GM18502 (cell line): ENCODE measurements at regions not wholly inside any gene's neighbourhood (a gene's known extent, or its start where the extent isn't known, plus 50 kb on each side); places are given as distances from the start of the nearest gene placed in this dataset.
"Not testable (repeated sequence)": the region's sequence is repeated elsewhere in the genome, so short reads cannot be mapped to it uniquely, and the experiment has no call there.

Experiments
- ATAC-seq: cut with Tn5 transposase; IDR thresholded peaks from one replicate; pipeline ENCODE4 v1.9.1; 2021; ENCODE audit warnings: mild to moderate bottlenecking; ENCODE audit not compliant: unreplicated experiment, poor library complexity

DNA sequence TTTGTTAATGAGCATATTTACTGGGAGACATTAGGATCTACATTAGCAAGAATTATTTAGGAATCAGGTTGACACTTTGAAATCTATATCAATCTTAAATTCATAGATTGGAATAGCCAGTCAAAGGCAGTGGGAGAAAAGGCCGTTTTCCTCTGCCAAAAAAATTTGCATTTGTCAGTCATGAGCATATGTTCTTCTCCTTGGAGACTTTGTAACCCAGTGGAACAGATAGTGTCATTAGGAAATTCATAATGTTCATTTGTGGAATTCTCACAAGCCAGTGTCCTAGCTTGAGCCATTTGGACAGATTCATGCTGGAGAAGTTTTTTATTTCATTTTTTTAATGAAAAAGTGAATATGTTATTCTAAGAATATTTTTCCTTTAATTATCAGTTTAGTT is 260.1 kb downstream of the OXSM start:
- ATAC-seq: no peak

DNA sequence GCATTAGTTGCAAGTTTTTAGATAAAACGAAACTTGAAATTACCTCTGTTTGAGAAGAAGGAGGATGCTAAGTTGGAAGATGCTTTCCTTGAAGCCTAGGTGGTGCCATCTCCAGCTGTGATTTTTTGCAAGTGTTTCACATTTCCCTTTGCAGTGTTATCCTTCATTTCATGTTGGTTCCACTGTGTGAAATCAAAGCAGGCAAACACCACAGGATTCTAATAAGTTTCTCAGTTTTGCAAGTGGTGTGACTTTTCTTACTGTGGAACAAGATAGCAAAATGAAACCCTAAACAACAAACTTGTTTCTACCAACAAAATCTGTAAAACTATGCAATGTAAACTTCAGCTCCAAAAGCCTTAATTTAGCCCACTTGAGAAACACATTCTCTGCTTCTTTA is 260.9 kb downstream of the OXSM start:
- no peak for ATAC-seq

DNA sequence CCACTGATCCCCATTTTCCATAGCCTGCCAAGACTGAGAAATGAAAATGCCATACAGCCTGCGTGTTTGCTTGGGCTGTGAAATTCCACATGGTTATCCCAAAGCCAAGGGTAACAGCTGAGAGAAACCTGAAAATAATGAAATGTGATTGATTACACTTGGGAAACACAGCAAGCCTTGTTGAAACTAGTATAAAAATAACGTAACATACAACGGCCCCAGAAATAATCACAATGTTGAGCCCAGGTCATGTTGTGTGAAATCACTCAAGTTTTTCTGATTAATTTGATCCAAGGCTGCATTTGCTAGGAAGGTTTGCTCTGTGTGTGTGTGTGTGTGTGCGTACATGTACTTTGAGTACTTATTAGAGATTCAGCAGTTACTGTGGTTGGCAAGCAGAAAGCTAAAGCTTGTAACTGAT is 269.0 kb downstream of the OXSM start:
- ATAC-seq: no peak

DNA sequence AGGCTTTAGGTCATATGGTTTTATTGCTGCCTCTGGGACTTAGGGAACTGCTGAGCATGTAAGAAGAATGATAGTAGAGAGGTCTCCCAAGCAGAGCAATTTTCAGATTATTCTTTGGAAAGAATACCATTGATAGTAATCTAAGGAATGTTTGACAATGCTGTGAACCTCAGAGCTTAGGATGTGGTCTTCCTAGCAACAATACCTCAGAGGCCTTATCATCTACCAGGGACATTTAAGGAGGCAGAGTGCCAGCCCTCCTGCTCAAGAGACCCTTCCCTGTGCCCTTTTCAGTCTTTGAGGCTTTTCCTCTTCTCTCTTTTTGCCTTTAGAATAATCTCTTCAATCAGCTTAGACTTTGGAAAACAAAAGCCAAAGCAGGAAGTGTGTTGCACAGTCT is 272.1 kb downstream of the OXSM start:
- no peak for ATAC-seq

DNA sequence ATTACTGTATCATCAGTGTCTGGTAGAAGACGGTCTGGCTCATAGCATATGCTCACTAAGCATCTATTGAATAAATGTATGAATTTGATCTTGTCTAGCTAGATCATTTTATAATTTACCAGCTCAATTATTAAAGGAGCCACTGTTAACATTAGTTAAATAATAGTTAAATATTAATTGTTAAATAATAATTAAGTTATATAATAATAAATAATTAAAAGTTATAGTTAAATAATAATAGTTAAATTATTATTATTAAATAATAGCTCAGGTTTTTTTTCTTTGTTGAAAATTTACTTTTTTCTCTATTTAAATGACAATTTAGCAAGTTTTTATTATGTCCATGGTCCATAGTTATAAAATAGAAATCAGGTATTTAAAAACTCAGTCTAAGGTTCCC is 274.4 kb downstream of the OXSM start:
- no peak for ATAC-seq

DNA sequence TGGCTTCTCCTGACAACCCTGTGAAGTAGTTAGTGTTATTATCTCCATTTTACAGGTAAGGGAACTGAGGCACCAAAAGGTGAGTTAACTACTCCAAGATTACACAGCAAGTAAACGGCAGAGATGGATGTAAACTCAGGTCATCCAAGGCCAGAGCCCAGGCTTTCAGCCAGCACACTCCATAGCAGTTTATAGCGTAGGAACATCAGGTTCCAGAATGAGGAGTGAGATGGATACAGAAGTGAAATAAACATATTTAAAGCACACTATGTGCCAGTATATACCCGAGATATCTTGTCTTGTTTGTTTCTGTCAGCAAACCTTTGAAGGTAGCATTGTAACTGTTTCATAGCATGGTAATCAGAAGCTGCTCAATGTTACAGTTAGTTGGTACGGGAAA is 279.0 kb downstream of the OXSM start:
- no peak for ATAC-seq

DNA sequence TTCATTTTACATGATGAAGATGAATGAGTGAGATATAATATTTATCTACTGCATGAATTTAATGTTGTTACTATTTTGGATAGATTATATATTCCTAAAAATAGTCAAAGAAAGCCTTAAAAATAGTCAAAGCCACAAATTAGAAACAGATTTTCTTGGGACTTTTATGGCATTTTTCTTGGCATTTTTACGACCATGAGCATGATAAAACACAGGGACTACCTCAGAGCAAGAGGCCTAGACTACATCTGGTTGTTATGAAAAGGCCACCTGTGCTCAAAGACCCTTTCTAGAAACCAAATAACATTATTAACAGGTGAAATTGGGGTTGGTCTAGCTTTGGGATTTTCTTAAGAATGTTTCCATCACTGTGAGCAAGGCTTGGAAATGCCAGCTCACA is 281.0 kb downstream of the OXSM start:
- ATAC-seq: no peak

DNA sequence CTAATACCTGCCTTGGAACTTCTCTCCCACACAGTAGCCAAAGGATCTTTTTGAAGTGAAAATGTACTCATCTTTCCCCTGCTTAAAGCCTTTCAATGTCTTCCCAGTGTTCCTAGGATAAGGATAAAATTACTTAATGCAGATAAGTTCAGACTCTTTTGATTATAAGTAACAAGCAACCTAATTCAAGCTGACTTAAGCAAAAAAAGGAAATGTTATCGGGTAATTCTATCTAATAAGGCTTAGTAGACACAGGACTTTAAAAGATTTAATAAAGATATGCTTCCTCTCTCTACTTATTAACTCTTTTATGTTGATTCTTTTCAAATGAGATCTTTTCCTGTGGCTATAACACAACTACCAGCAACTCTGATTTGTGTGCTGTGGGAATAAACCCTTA is 284.2 kb downstream of the OXSM start:
- no peak for ATAC-seq

DNA sequence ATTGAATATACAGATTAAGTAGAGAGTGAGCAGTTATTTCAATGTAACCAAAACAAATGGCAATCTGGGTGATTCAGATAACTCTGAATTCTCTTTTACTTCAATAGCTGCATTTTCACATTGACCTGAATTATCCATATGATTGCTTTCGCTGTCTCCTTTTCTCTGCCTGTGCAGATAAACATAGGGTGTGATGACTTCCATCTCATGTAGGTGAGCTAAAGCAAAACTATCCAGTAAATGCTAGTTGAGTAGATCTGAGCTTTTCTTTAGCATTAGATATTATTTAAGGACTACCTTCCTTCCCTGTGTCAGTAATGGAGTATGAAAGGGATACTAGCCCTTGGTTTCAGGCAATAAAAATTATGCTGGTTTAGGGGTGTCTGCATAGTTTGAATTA is 288.6 kb downstream of the OXSM start:
- no peak for ATAC-seq

DNA sequence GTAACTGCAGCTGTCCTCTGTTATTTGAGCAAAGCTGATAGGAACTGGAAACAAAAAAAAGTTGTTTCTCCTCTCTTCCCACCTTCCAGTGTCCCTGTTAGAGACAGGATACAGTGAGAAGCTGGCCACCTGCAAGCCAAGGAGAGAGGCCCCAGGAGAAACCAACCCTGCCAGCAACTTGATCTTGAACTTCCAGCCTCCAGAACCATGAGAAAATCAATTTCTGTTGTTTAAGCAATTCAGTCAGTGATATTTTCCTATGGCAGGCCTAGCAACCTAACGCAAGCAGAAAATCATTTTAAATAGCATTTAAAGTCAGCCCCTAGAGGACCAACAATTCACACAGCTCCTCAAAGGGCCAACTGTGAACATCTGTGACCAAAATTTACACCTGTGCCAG is 291.3 kb downstream of the OXSM start:
- ATAC-seq: no peak

DNA sequence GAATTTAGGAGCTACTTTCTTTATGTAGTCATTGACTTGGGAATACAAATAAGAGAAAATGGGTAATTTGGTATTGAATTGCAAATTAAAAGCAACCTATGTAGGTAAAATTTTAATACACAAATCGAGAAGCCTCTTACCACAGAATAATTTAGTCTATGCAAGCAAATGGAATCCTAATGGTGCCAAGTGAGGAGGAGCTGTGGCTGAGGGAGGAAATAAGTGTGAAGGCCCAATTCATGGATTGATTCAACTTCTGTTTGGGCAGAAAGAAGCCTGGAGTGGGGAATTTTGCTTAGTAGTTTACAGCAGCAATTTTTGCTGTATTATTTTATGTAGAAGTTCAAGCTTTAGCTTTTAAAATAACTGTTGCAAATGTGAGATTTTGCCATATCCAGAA is 291.9 kb downstream of the OXSM start:
- no peak for ATAC-seq

DNA sequence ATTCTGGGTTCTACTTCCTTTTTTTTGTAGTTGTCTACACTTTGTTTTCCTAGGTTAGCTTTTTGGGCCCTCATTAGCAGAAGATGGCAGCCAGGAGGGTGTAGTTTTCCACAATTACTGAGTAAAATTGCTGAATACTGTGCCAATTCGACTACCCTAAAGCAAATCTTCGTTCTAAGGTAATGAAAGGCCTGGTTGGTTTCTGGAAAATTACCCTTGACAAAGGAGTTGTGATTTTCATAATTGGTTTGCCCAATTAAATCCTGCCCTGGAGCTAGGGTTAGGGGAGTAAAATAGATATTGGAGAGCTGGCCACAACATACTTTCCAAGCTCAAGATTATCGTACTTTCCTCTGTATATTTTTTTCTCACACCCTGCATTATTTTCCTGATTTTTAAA is 293.0 kb downstream of the OXSM start:
- ATAC-seq: no peak

DNA sequence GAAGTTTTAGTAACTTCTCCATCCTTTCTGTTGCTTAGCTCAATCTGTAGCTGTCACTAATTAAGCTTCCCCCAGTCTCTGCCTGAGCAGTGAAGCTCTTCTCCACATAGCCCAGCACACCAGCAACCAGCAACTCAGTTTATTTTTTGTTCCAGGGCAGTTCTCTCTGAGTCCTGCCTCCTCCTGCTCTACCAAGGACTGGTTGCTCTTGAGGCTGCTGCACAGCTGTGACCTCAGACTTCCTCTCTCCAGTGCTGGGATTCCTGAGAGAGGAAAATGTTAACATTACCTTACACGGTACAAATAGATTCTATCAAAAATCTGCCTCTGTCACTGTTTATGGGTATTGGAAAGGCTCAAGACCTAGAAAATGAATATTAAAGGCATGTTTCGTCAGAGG is 294.7 kb downstream of the OXSM start:
- ATAC-seq: no peak

DNA sequence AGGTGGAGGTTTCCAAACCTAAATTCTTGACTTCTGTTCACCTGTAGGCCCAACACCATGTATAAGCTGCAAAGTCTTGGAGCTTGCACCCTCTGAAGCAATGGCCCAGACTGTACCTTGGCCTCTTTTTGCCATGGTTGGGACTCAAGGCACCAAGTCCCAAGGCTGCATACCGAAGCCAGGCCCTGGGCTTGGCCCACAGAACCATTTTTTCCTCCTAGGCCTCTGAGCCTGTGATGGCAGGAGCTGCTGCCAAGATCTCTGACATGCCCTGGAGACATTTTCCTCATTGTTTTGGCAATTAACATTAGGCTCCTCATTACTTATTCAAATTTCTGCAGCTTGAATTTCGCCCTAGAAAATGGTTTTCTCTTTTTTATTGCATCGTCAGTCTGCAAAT is 297.9 kb downstream of the OXSM start:
- no peak for ATAC-seq

DNA sequence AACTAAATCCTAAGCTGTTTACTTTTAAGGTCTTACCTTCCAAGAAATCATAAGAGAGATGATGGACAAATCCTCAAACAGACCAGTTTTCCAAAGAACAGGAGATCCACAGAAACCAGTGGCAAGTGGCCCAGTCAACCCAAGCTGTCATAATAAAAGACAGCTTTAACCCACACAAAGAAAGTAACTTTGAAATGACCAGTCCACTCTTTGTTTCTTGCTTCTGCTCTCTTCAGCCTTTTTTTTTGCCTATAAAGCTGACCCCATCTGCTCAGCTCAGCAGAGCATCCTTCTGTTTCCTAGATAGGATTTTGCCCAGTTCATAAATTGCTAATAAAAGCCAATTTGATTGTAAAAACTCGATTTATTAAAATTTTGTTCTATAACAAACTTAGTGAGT is 299.4 kb downstream of the OXSM start:
- ATAC-seq: no peak

DNA sequence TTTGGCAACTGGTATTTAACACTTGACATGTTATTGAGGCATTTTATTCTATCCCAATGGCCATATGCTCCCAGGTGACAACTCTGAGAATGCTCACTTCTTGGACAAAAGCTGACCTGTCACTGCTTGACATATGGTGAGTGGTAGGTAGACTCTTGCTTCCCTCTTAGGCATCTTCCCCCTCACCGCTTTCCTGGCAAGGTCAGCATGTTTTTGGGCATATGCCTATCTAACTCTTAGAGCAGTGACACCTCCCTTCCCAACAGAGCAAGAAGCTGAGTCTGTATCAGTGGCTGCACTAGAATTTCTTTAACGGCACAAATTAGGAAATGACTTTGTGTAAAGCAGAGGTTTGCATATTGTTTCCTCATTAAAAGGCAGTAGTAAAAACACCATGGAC is 300.7 kb downstream of the OXSM start:
- no peak for ATAC-seq

DNA sequence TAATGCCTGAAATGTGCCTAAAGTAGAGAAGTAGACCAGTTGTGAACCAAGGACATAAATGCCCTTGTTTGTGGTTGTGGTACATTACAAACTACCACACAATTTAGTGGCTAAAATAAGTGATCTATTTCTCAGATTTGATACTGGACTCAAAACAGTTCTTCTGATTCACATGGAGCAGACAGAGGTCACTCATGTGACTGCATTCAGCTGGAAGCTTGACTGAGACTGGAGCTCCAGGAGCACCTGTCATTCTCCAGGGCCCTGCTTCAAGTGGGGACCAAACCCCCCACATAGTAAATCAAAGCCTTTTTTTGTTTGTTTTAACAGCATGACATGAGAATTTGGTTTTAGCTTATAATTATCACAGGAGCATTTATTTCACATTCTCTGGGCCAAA is 301.2 kb downstream of the OXSM start:
- ATAC-seq: no peak

DNA sequence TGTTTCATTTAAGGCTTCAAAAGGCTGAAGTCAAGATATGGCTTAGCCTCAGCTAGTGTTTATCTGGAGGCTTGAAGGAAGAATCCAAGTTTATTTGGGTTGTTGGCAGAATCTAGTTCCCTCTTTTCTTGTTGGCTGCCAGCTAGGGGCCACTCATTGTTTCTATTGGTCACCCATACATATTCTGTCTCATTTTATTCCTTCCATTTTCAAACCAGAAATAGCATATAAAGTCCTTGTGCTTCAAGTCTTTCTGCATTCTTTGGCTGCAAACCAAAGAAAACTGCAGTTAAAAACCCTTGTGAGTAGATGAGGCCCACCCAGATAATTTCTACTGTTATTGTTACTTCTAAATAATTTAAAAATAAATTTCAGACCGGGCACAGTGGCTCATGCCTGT is 301.7 kb downstream of the OXSM start:
- no peak for ATAC-seq

DNA sequence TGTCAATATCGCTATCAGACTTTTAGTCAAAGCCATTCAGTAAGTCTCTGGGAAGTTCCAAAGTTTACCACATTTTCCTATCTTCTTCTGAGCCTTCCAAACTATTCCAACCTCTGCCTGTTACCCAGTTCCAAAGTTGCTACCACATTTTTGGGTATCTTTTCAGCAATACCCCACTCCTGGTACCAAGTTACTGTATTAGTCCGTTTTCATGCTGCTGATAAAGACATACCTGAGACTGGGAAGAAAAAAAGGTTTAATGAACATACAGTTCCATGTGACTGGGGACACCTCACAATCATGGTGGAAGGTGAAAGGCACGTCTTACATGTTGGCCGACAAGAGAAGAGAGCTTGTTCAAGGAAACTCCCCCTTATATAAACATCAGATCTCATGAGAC is 307.2 kb downstream of the OXSM start:
- not testable (repeated sequence) for ATAC-seq

DNA sequence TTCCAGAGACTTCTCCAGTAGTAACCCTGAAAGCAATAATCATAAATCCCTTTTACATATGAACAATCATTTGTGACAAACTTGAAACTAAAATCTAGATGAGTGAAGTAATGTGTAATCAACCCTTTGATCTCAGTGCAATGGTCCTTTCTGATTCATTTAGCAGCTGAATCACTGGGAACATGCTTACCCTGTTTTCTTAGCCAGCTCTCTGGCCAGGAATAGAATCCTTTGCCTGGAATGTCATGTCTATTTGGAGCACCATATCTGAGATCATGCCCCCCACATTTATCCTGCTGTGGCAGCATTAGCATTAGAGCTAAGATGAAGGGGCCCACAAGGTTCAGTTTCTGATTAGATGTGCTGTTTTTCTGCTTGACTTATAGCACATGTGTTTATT is 309.8 kb downstream of the OXSM start:
- ATAC-seq: no peak

DNA sequence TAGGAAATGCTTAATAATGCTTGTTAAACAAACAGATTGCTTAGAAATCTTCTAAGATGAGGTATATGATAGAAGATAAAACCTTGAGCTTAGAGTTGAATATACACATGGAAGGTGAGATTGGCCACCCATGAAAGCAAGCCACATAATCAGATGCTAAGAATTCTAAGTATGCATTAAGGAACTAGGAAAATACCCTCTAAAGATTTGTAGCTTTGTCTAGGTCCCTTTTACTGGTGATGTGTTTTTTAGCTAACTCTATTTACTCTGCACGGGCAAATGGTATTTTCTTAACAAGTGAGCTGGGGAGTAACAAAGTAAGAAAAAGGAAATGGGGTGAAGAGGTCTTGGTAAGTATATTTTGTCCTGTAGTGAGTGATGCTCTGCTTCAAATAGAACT is 310.3 kb downstream of the OXSM start:
- ATAC-seq: no peak

DNA sequence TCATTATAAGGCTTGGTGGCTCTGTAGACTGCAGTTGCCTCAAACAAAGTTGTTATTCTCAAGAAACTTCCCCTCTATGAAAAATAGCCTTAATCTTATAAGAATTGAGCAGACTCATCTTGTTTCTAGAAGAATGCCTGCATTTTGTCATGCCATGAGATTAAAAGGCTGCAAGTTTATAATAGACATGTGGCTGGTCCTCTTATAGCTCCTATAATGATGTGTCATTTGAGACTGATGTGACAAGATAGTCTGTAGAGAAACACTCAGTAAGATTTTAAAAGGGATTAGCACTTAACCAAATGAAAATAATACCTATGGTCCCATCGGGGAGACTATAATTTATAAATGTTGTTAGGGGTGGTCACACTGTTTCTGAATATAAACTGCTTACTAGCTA is 312.5 kb downstream of the OXSM start:
- no peak for ATAC-seq

DNA sequence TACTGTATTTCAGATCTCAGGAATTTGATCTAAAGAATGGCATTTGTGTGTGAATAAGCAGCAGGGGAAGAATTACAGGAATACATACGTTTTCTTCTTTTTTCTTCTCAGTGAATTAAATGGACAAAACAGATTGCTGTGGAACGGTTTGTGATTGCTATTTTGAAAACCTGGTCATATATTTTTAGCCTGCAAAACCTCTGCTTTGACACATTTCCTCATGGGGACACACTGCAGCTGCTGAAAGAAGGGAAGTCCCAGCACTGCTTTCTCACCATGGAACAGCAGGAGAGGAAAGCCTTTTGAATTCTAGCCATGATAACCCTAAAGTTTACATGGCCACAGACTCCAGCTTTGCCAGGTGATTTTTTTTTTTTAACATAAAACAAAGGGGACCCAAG is 315.0 kb downstream of the OXSM start:
- no peak for ATAC-seq

DNA sequence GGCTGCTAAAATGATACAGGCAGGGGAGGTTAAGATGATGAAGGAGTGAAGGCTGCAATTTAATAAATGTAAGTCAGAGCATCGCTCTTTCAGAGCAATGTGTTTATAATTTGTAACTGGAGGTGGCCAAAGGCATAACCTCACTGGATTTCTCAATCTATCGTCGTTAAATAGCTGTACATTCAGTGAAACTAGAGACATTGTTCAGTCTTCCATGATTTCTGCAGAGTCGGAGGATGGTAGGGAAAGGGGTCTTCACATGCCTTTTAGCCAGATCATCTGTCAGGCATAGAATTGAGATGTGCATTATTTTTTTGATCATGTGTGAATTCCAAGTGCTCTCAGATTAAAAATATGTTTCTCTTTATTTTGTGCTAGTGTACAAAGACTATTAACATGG is 315.4 kb downstream of the OXSM start:
- no peak for ATAC-seq
